ENCODE measurements at regions not wholly inside any gene's neighbourhood (a gene's known extent, or its start where the extent isn't known, plus 50 kb on each side); places are given as distances from the start of the nearest gene placed in this dataset.

GRCh38 chr22:44620129-44620840, 81.7 kb upstream of the PRR5 start:
- TF ChIP-seq POLR2A (IDR thresholded peaks at IDR 0.05; ENCODE audit: borderline replicate concordance, extremely low read depth, insufficient read depth, insufficient read length) (no peak), ELF1 (IDR thresholded peaks at IDR 0.05; ENCODE audit: borderline replicate concordance, low read depth) (no peak), ZFX (IDR thresholded peaks at IDR 0.05) (no peak), TCF7L2 (IDR thresholded peaks at IDR 0.05; ENCODE audit: borderline replicate concordance, extremely low read depth, insufficient read depth, insufficient read length) (no peak), CTCF (IDR thresholded peaks at IDR 0.05 in 2 of 3, conservative IDR thresholded peaks at IDR 0.05 in 1 of 3; ENCODE audit: borderline replicate concordance in 1 of 3, insufficient read depth in 1 of 3, low read depth in 2 of 3, low read length in 2 of 3) (no peak), CEBPB (IDR thresholded peaks at IDR 0.05; ENCODE audit: low read depth) (no peak)
